ENCODE measurements at regions not wholly inside any gene's neighbourhood (a gene's known extent, or its start where the extent isn't known, plus 50 kb on each side); places are given as distances from the start of the nearest gene placed in this dataset.

DNA sequence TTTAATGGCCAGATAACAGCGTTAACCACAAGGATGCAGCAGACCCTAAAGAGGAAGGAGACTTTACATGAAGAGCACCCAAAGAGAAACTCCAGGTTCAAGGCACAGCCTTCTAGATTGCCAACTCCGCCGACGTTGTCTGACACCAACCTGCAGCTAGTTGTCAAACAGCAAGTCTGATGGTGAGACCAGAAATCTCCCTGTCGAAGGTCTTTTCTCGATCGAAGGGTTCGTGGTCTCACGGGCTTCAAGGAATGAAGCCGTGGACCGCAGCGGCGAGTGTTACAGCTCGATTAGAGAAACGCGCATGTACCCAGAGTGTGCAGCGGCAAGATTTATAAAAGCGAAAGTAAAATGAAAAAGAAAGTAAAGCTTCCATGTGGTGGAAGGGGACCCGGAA is 656.3 kb downstream of the XIRP2 start:
- Histone ChIP-seq H3K36me3 (ENCODE audit: control insufficient read depth in 4 of 4, insufficient read depth in 4 of 4, low read length in 3 of 4) (no peaks in the 10 kb centered on the region), H3K27me3 (replicated peaks in 2 of 5; ENCODE audit: control insufficient read depth in 4 of 5, insufficient read depth in 5 of 5, low read length in 4 of 5) (peaks cover 0 to 2% (median 0%) of the 10 kb centered on the region in 5 experiments), H3K27ac (ENCODE audit: insufficient read depth in 1 of 2, low read depth in 1 of 2, low read length in 2 of 2, poor library complexity in 1 of 2, severe bottlenecking in 2 of 2) (no peak overlapping the region), H3K4me1 (ENCODE audit: control extremely low read depth in 1 of 4, control insufficient read depth in 4 of 4, insufficient read depth in 4 of 4, low read length in 3 of 4) (no peaks in the 10 kb centered on the region), H3K9me3 (ENCODE audit: control extremely low read depth in 1 of 5, control insufficient read depth in 4 of 5, insufficient read depth in 2 of 5, low read depth in 1 of 5, low read length in 4 of 5) (no peaks in the 10 kb centered on the region), H3K4me3 (ENCODE audit: control insufficient read depth in 1 of 7, extremely low read depth in 1 of 7, insufficient read depth in 4 of 7, low read depth in 2 of 7, low read length in 6 of 7) (no peak overlapping the region)
- 100% methylated on average over 17 of the region's 19 CpGs for WGBS (ENCODE audit: insufficient coverage)
- CTCF ChIA-PET = no interaction called here
- POLR2A ChIA-PET = no interaction called here
- no peak for DNase-seq

GRCh38 chr2:167543721-167544120 is 655.4 kb downstream of the XIRP2 start:
- WGBS (ENCODE audit: insufficient coverage) = 100% methylated on average over 3 of the region's 4 CpGs
- no peaks in the 10 kb centered on the region for H3K4me1 ChIP-seq (ENCODE audit: control extremely low read depth in 1 of 4, control insufficient read depth in 4 of 4, insufficient read depth in 4 of 4, low read length in 3 of 4)
- no peak overlapping the region for H3K4me3 ChIP-seq (ENCODE audit: control insufficient read depth in 1 of 7, extremely low read depth in 1 of 7, insufficient read depth in 4 of 7, low read depth in 2 of 7, low read length in 6 of 7)
- CTCF ChIA-PET = no interaction called here
- H3K36me3 ChIP-seq (ENCODE audit: control insufficient read depth in 4 of 4, insufficient read depth in 4 of 4, low read length in 3 of 4) = no peaks in the 10 kb centered on the region
- peaks cover 0 to 2% (median 0%) of the 10 kb centered on the region in 5 experiments for H3K27me3 ChIP-seq (replicated peaks in 2 of 5; ENCODE audit: control insufficient read depth in 4 of 5, insufficient read depth in 5 of 5, low read length in 4 of 5)
- DNase-seq = no peak
- no peak overlapping the region for H3K27ac ChIP-seq (ENCODE audit: insufficient read depth in 1 of 2, low read depth in 1 of 2, low read length in 2 of 2, poor library complexity in 1 of 2, severe bottlenecking in 2 of 2)
- H3K9me3 ChIP-seq (ENCODE audit: control extremely low read depth in 1 of 5, control insufficient read depth in 4 of 5, insufficient read depth in 2 of 5, low read depth in 1 of 5, low read length in 4 of 5) = no peaks in the 10 kb centered on the region
- POLR2A ChIA-PET = no interaction called here

DNA sequence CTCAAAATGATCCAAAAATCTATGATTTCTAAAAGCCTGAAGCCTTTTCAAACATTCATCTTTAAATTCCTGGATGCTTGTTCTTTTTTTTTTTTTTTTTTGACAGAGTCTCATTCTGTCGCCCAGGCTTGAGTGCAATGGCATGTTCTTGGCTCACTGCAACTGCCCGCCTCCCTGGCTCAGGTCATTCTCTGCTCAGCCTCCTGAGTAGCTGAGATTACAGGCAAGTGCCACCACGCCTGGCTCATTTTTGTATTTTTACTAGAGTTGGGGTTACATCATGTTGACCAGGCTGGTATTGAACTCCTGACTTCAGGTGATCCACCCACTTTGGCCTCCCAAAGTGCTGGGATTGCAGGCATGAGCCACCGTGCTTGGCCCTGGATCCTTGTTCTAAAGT is 649.5 kb downstream of the XIRP2 start:
- no peak overlapping the region for H3K4me3 ChIP-seq (ENCODE audit: control insufficient read depth in 1 of 7, extremely low read depth in 1 of 7, insufficient read depth in 4 of 7, low read depth in 2 of 7, low read length in 6 of 7)
- WGBS (ENCODE audit: insufficient coverage) = 82% methylated on average over 2 of the region's 4 CpGs
- ChIA-PET CTCF (no interaction called here), POLR2A (no interaction called here)
- no peak for DNase-seq
- no peaks in the 10 kb centered on the region for H3K9me3 ChIP-seq (ENCODE audit: control extremely low read depth in 1 of 5, control insufficient read depth in 4 of 5, insufficient read depth in 2 of 5, low read depth in 1 of 5, low read length in 4 of 5)
- H3K27me3 ChIP-seq (replicated peaks in 2 of 5; ENCODE audit: control insufficient read depth in 4 of 5, insufficient read depth in 5 of 5, low read length in 4 of 5) = peaks cover 0 to 2% (median 0%) of the 10 kb centered on the region in 5 experiments
- H3K36me3 ChIP-seq (ENCODE audit: control insufficient read depth in 4 of 4, insufficient read depth in 4 of 4, low read length in 3 of 4) = no peaks in the 10 kb centered on the region
- H3K27ac ChIP-seq (ENCODE audit: insufficient read depth in 1 of 2, low read depth in 1 of 2, low read length in 2 of 2, poor library complexity in 1 of 2, severe bottlenecking in 2 of 2) = no peak overlapping the region
- H3K4me1 ChIP-seq (ENCODE audit: control extremely low read depth in 1 of 4, control insufficient read depth in 4 of 4, insufficient read depth in 4 of 4, low read length in 3 of 4) = no peaks in the 10 kb centered on the region

- Histone ChIP-seq H3K36me3 (ENCODE audit: control insufficient read depth in 4 of 4, insufficient read depth in 4 of 4, low read length in 3 of 4) (no peaks in the 10 kb centered on the region), H3K4me3 (ENCODE audit: control insufficient read depth in 1 of 7, extremely low read depth in 1 of 7, insufficient read depth in 4 of 7, low read depth in 2 of 7, low read length in 6 of 7) (no peak overlapping the region), H3K9me3 (ENCODE audit: control extremely low read depth in 1 of 5, control insufficient read depth in 4 of 5, insufficient read depth in 2 of 5, low read depth in 1 of 5, low read length in 4 of 5) (no peaks in the 10 kb centered on the region), H3K27ac (ENCODE audit: insufficient read depth in 1 of 2, low read depth in 1 of 2, low read length in 2 of 2, poor library complexity in 1 of 2, severe bottlenecking in 2 of 2) (no peak overlapping the region), H3K27me3 (replicated peaks in 2 of 5; ENCODE audit: control insufficient read depth in 4 of 5, insufficient read depth in 5 of 5, low read length in 4 of 5) (no peaks in the 10 kb centered on the region), H3K4me1 (ENCODE audit: control extremely low read depth in 1 of 4, control insufficient read depth in 4 of 4, insufficient read depth in 4 of 4, low read length in 3 of 4) (no peaks in the 10 kb centered on the region)
- ChIA-PET POLR2A (no interaction called here), CTCF (no interaction called here)
- WGBS (ENCODE audit: insufficient coverage) = 100% methylated on average over 1 of the region's 1 CpG
- DNase-seq = no peak
Measured at GRCh38 chr2:167534443-167534842, 646.2 kb downstream of the XIRP2 start.

DNA sequence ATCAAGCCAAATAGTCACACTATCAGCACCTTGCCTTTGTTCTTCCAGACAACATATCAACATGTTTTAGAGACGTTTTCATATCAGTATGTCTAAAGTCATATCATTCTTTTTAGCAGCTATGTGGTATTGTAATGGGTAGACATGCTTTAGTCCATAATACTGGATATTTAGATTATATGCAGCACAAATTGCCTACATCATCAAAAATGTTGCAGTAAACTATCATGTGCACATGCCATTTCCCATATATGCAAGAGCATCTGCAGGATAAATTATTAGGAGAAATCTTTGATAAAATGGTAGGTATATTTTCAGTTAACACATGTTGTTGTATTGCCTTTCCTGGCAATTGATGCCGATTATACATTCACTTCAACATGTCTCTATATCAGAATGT is 636.5 kb downstream of the XIRP2 start:
- peaks cover 0 to 1% (median 0%) of the 10 kb centered on the region in 5 experiments for H3K9me3 ChIP-seq (ENCODE audit: control extremely low read depth in 1 of 5, control insufficient read depth in 4 of 5, insufficient read depth in 2 of 5, low read depth in 1 of 5, low read length in 4 of 5)
- no peak overlapping the region for H3K4me3 ChIP-seq (ENCODE audit: control insufficient read depth in 1 of 7, extremely low read depth in 1 of 7, insufficient read depth in 4 of 7, low read depth in 2 of 7, low read length in 6 of 7)
- POLR2A ChIA-PET = no interaction called here
- H3K36me3 ChIP-seq (ENCODE audit: control insufficient read depth in 4 of 4, insufficient read depth in 4 of 4, low read length in 3 of 4) = no peaks in the 10 kb centered on the region
- no peaks in the 10 kb centered on the region for H3K27me3 ChIP-seq (replicated peaks in 2 of 5; ENCODE audit: control insufficient read depth in 4 of 5, insufficient read depth in 5 of 5, low read length in 4 of 5)
- DNase-seq = no peak
- H3K4me1 ChIP-seq (ENCODE audit: control extremely low read depth in 1 of 4, control insufficient read depth in 4 of 4, insufficient read depth in 4 of 4, low read length in 3 of 4) = no peaks in the 10 kb centered on the region
- WGBS (ENCODE audit: insufficient coverage) = no CpG with 5 or more reads among the region's 2 CpGs
- no peak overlapping the region for H3K27ac ChIP-seq (ENCODE audit: insufficient read depth in 1 of 2, low read depth in 1 of 2, low read length in 2 of 2, poor library complexity in 1 of 2, severe bottlenecking in 2 of 2)
- CTCF ChIA-PET = interaction anchor here (0.6 kb wide), 1 partner anchor 972 kb away, joined by 3 read pairs; no protein-coding TSS in a partner anchor

DNA sequence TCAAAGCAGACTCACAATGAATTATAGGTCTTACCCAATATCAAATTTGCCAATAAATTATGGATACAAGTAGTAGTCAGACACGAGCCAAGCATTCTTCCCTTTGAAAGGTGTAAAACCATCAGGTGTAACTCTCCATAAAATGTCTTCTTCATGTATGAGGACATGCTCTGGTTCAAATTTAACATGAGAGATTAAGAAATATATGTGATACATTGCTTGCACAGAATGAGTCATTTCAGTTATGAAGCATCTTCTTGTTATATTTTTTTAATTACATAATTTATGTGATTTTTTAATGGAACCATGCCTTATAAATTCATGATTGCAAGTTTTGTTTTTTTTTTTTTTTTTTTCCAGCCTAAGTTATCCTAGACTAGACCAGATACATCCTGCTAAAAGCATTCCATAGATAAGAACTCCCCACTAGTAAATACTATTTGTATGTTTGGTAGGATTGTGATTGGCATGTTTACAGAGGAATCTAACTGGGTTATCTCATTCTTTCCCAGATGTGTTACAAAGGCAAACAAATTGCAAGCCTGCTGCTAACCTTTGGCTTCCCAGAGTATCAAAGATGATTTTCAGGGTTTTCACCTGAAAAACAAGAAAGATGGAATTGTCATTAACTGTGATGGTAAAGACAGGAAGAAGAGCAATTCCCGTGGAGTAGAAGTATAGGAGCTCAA is 621.9 kb downstream of the XIRP2 start:
- no peaks in the 10 kb centered on the region for H3K9me3 ChIP-seq (ENCODE audit: control extremely low read depth in 1 of 5, control insufficient read depth in 4 of 5, insufficient read depth in 2 of 5, low read depth in 1 of 5, low read length in 4 of 5)
- no peak overlapping the region for H3K4me3 ChIP-seq (ENCODE audit: control insufficient read depth in 1 of 7, extremely low read depth in 1 of 7, insufficient read depth in 4 of 7, low read depth in 2 of 7, low read length in 6 of 7)
- H3K36me3 ChIP-seq (ENCODE audit: control insufficient read depth in 4 of 4, insufficient read depth in 4 of 4, low read length in 3 of 4) = no peaks in the 10 kb centered on the region
- no peak for DNase-seq
- H3K4me1 ChIP-seq (ENCODE audit: control extremely low read depth in 1 of 4, control insufficient read depth in 4 of 4, insufficient read depth in 4 of 4, low read length in 3 of 4) = no peaks in the 10 kb centered on the region
- 100% methylated on average over 1 of the region's 2 CpGs for WGBS (ENCODE audit: insufficient coverage)
- H3K27ac ChIP-seq (ENCODE audit: insufficient read depth in 1 of 2, low read depth in 1 of 2, low read length in 2 of 2, poor library complexity in 1 of 2, severe bottlenecking in 2 of 2) = no peak overlapping the region
- CTCF ChIA-PET = no interaction called here
- POLR2A ChIA-PET = no interaction called here
- no peaks in the 10 kb centered on the region for H3K27me3 ChIP-seq (replicated peaks in 2 of 5; ENCODE audit: control insufficient read depth in 4 of 5, insufficient read depth in 5 of 5, low read length in 4 of 5)

DNA sequence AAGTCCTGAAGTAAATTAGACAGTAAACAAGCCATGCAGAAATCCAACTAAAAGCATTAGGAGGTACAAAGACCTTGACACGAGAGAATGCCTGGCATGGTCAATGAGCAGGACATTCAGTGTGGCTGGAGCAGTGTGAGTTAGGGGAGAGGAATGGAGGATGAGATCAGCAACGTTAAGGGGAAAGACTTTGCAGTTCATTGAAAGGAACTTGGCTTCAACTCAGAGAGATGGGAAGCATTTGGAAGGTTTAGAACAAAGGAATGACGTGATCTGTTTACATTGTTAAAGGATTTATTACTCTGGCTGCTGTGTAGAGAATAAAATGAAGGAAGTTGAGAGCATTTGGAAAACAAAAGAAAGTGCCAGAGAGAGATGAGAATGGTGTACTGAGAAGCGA is 621.3 kb downstream of the XIRP2 start:
- POLR2A ChIA-PET = no interaction called here

More for the DNA sequence above, 621.3 kb downstream of the XIRP2 start:
- Histone ChIP-seq H3K9me3 (ENCODE audit: control extremely low read depth in 1 of 5, control insufficient read depth in 4 of 5, insufficient read depth in 2 of 5, low read depth in 1 of 5, low read length in 4 of 5) (no peaks in the 10 kb centered on the region), H3K27me3 (replicated peaks in 2 of 5; ENCODE audit: control insufficient read depth in 4 of 5, insufficient read depth in 5 of 5, low read length in 4 of 5) (no peaks in the 10 kb centered on the region), H3K27ac (ENCODE audit: insufficient read depth in 1 of 2, low read depth in 1 of 2, low read length in 2 of 2, poor library complexity in 1 of 2, severe bottlenecking in 2 of 2) (no peak overlapping the region), H3K4me1 (ENCODE audit: control extremely low read depth in 1 of 4, control insufficient read depth in 4 of 4, insufficient read depth in 4 of 4, low read length in 3 of 4) (no peaks in the 10 kb centered on the region), H3K36me3 (ENCODE audit: control insufficient read depth in 4 of 4, insufficient read depth in 4 of 4, low read length in 3 of 4) (no peaks in the 10 kb centered on the region), H3K4me3 (ENCODE audit: control insufficient read depth in 1 of 7, extremely low read depth in 1 of 7, insufficient read depth in 4 of 7, low read depth in 2 of 7, low read length in 6 of 7) (no peak overlapping the region)
- CTCF ChIA-PET = no interaction called here
- no peak for DNase-seq
- WGBS (ENCODE audit: insufficient coverage) = 49% methylated on average over 4 of the region's 4 CpGs
